ENCODE measurements at regions not wholly inside any gene's neighbourhood (a gene's known extent, or its start where the extent isn't known, plus 50 kb on each side); places are given as distances from the start of the nearest gene placed in this dataset.
A peak's percentile ranks its signal among the peaks of the same experiment; 100 is the strongest.
"Not testable (repeated sequence)": the region's sequence is repeated elsewhere in the genome, so short reads cannot be mapped to it uniquely, and the experiment has no call there.

DNA sequence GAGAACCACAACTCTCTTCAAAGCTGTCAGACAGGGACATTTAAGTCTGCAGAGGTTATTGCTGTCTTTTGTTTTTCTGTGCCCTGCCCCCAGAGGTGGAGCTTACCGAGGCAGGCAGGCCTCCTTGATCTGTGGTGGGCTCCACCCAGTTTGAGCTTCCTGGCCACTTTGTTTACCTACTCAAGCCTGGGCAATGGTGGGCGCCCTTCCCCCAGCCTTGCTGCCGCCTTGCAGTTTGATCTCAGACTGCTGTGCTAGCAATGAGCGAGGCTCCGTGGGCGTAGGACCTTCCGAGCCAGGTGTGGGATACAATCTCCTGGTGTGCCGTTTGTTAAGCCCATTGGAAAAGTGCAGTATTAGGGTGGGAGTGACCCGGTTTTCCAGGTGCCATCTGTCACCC lies 822.1 kb downstream of the KCNMA1 start:
- not testable (repeated sequence) for DNase-seq

- no peak for DNase-seq
Measured at GRCh38 chr10:76811430-76811829, 826.2 kb downstream of the KCNMA1 start.

DNA sequence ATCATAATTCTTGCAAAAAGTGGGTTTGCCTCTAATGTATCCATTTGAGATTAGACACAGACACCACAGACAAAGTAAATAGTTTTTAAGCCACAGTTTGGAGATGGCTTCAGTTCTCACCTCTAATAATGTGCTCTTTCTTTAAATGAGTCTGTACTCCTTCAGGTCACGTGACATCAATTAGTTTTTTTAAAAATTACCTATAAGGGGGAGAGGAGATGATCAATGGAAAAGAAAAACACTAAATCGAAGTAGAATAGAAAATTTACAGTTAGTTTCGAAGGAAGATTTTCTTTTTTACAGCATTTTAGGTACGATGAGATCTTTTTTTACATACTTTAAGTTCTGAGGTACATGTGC lies 849.2 kb downstream of the KCNMA1 start:
- no peak for DNase-seq

DNA sequence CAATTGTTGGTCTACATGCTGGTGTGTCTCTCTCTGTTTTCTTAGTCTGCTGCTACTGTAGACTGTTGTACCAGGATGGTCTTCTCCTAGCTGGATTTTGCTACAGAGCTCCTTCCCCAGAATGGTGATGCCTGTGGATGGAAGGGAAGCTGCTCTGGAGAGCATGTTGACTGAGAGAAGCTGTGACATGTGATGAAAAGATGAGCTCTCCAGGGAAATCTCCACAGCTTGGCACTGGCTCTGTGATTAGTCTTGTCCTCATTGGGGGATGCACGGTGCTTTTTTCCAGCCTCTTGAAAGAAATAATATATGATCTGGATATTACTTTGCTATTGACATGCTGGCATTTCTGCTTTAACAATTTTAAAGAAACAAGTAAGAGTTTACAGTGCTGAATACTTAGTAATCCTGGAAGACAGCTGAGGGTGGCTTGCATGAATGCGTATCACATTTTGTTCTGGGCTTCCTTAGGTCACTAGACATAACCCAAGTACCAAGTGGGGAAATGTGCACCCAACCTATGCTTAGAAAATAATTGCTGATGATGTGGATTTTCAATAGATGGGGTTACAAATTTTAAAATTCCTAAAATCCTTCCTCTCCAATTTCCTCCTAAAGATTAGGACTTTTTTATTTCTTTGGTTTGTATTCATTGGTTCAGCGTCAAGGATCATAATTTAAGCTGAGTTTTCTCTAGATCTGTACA lies 849.7 kb downstream of the KCNMA1 start:
- DNase-seq = no peak

GRCh38 chr10:76786504-76787072 lies 851.0 kb downstream of the KCNMA1 start:
- DNase-seq = peak; percentile 64

DNA sequence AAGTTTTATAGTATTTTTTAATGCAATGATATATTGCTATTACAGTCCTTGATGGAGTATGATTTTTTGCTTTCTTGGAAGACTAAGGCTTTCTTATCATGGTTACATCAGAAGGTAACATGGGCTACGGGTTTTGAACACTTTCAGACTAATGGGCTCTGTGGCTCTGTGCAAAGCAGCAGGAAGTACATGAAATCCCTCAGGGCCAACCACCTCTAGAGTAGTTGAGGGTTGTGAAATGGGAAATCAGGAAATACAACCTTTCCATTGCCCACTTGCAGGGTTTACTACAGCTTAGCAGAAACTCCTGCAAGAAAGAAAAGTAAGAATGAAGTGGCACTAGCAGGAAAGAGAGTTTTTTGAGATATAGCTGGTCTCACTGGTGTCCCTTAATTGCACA lies 853.5 kb downstream of the KCNMA1 start:
- DNase-seq = no peak

DNA sequence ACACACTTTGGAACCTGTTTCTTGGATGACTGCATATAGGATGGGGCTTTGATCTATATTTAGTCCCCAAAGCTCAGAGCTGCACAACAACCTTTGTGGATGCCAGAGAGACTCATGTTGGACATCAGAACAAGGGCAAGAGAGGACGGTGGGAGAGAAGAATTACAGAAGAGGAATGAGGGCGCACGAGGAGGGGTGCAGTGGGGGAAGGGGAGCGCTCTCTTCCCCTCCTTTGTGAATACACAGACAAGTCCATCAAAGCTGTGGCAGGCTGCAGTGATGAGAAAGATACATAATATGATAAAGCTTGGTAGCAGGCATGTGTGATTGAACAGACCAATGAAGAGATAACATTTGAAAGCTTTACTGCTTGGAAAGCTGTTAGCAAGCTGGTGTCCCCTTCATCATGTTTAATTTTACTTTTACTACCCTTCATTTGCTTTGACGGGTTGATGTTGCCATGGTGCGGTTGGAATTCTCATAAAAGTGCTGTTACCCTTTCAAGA lies 857.8 kb downstream of the KCNMA1 start:
- no peak for DNase-seq

DNA sequence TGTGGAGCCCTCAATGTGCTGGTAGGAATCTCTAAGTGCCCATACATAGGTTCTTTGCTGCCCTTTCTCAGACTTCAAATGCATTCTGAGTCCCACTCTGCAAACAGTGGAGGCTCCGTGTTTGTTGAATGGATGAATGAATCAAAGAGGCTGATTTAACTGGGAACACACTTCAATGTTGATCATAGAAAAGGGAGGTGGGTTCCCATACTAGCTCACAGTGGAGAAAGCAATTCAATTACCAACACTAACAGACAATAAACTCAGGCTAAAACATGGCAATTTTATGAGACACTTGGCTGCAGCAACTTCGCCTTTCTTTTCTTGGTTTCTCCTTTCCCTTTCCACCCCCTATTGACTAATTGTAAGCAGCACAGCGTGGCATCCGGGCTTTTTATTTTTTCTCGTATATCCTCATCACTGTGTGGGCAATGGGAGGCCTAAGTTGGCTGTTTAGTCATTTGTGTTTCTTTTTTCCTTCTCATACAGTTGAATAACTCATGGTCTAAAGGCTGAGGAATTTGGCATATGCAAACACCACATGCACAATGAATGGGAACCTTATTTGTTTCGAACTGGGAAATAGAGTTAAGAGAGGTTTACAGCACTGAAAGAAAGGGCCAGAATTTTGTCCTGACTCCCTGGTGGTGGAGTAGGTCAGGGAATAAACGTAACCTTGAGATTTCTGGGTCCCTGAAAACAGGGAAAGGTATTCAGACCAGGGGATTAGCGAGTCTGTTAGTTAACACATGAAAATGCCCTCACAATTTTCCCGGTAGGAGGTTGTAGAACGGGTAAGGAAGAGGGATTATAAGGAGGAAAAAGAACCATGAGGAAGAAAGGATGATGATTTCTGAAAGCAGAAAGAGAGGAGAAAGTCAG lies 858.5 kb downstream of the KCNMA1 start:
- DNase-seq = peak; percentile 82

- no peak for DNase-seq
Measured at GRCh38 chr10:76774987-76775603, 862.5 kb downstream of the KCNMA1 start.

DNA sequence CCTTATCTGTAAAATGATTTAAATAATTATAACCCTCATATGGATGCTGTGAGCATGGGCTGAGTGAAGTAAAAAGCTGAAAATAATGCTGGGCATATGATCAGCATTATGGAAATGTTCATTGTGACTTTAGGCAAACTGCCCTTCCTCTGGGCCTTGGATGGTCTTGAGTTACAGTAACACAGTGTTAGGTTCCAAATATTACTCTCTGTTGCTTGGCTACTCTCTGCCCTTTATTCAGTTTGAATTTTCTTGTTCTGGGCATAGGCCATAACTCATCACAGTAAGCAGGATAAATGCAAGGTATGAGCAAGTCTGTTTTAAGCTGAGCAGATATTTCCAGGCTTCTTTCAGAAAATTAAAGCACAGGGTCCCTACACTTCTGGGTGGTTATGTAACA lies 868.0 kb downstream of the KCNMA1 start:
- DNase-seq = no peak

- no peak for DNase-seq
Measured at GRCh38 chr10:76769161-76769560, 868.4 kb downstream of the KCNMA1 start.

DNA sequence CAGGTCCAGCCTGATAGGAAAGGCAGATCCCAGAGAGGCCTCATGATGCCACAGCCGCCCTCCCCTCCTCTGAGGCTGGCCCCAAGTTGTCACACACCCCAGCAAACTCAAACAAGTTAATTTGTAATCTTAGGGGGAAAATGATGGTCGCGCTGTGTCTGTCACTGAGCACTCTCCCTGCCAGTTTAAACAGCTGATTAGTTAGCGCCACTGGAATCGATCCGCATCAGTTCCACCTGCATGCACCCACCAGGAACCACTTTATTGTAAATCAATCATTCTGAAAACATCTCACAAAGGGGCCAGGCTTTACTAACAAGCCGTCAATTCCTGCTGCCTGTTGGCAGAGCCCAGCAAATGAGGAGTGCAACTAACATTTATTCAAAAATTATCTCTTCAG lies 870.9 kb downstream of the KCNMA1 start:
- no peak for DNase-seq

- not testable (repeated sequence) for DNase-seq
Measured at GRCh38 chr10:76764921-76765320, 872.7 kb downstream of the KCNMA1 start.

GRCh38 chr10:76764177-76764576 lies 873.4 kb downstream of the KCNMA1 start:
- DNase-seq = no peak

DNA sequence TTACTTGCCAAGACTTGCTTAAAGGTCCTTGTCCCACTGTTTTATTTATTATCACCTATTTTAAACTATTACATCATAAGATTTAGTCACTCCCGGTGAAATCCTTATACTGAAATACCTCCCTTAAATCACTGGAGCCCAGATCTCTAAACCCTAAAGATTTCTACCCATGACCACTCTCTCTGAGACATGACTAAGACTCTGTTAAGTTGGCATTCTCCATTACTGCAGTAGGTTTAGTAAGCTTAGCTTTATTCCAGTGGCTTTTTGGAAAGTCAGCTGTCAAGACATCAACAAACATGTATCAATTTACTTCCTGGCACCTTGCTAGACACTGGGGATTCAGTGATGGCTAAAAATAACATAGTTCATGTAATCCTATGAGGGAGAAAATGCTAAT lies 874.2 kb downstream of the KCNMA1 start:
- DNase-seq = no peak

GRCh38 chr10:76759681-76760080 lies 877.9 kb downstream of the KCNMA1 start:
- no peak for DNase-seq

GRCh38 chr10:76743169-76743568 lies 894.4 kb downstream of the KCNMA1 start:
- no peak for DNase-seq

GRCh38 chr10:76740514-76740913 lies 897.1 kb downstream of the KCNMA1 start:
- no peak for DNase-seq

GRCh38 chr10:76738991-76739390 lies 898.6 kb downstream of the KCNMA1 start:
- DNase-seq = no peak

DNA sequence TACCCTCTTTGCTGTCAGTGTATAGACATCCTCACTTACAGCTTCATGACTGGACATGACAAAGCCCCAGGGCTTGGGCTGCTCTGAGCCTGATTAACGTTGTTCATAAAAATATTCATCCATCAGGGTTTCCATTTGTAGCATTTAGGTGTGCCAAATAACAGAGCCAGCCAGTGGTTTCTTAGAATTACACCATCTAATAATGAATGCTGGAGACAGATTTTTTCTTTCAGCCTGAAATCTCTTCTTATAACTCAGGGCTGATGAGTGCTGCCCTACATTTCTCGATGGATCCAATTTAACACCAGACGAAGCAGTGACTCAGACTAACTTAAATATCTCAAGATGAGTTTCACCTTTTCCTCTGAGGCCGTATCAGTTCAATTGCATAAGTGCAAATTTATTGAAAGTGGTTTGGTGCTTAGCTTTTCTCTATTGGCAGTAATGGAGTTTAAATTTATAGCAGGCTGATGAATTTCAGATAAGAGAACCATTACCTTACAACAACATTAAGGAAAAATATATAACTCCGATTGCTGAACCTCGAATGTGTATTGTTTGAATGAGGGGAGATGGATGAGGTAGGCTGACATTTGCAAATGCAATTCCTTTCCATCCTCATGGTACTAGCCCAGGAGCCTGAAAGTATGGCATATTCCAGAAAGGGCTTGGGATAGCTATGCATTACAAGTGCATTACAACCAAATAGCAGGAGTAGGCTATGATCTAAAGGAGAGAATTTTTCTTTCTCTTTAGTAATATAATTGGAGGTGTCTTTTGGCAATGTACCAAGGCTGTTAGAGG lies 900.6 kb downstream of the KCNMA1 start:
- DNase-seq = no peak

GRCh38 chr10:76736392-76736791 lies 901.2 kb downstream of the KCNMA1 start:
- no peak for DNase-seq

GRCh38 chr10:76735866-76736265 lies 901.7 kb downstream of the KCNMA1 start:
- DNase-seq = no peak
